ENCODE measurements at regions not wholly inside any gene's neighbourhood (a gene's known extent, or its start where the extent isn't known, plus 50 kb on each side); places are given as distances from the start of the nearest gene placed in this dataset.

DNA sequence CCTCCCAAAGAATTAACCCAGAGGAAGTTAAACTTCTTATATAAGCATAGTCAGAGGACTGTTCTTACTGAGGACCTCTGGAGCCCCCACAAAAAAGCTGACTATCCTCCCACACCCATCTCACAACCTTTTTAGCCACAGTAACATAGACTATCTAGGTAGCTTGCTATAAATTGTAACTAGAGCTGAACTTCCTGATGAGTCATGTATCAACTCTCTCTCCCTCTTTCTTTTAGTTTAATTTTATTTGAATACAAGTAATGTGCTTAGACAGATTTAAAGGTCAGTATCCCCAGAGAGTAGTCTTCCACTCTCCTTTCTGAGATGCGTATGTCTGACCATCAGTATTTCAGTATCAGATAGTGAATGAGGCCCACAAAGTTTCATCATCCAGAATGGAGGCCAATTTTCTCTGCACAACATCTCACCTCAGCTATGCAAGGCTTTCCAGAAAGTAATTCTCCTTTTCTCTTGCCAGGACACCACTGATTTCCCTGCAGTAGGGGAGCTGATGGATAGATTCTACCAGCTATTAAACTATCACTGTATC lies 104.0 kb upstream of the MYRIP start:
- H3K27me3 ChIP-seq (ENCODE audit: insufficient read depth) = no peaks in the 10 kb centered on the region
- Mint-ChIP-seq H3K9me3 (no peaks in the 10 kb centered on the region), H3K27ac (no peak overlapping the region), H3K4me3 (no peak overlapping the region), H3K27me3 (ENCODE audit: insufficient read depth, low read depth, poor library complexity) (no peaks in the 10 kb centered on the region), H3K36me3 (ENCODE audit: low read depth) (no peaks in the 10 kb centered on the region; the same call in 2 of the 3 replicates), H3K4me1 (no peaks in the 10 kb centered on the region)
- no peak overlapping the region for H3K4me2 ChIP-seq
- no peaks in the 10 kb centered on the region for H4K20me1 ChIP-seq (replicated peaks; ENCODE audit: insufficient read depth)
- ATAC-seq (no peak), DNase-seq (ENCODE audit: low spot score) (no peak)
- H2AFZ ChIP-seq = 0 out of 2 replicates have a peak overlapping the region, but pooled peaks have one; percentile 4
- no peaks in the 10 kb centered on the region for H3K4me1 ChIP-seq (ENCODE audit: insufficient read depth)
- no peaks in the 10 kb centered on the region for H3K9me2 ChIP-seq (ENCODE audit: insufficient read depth)
- no peak overlapping the region for H3K4me3 ChIP-seq
- no peak for TF ChIP-seq ZNF114 (CRISPR knock-in tag; IDR thresholded peaks at IDR 0.05)
- TF ChIP-seq, protein P1, sequence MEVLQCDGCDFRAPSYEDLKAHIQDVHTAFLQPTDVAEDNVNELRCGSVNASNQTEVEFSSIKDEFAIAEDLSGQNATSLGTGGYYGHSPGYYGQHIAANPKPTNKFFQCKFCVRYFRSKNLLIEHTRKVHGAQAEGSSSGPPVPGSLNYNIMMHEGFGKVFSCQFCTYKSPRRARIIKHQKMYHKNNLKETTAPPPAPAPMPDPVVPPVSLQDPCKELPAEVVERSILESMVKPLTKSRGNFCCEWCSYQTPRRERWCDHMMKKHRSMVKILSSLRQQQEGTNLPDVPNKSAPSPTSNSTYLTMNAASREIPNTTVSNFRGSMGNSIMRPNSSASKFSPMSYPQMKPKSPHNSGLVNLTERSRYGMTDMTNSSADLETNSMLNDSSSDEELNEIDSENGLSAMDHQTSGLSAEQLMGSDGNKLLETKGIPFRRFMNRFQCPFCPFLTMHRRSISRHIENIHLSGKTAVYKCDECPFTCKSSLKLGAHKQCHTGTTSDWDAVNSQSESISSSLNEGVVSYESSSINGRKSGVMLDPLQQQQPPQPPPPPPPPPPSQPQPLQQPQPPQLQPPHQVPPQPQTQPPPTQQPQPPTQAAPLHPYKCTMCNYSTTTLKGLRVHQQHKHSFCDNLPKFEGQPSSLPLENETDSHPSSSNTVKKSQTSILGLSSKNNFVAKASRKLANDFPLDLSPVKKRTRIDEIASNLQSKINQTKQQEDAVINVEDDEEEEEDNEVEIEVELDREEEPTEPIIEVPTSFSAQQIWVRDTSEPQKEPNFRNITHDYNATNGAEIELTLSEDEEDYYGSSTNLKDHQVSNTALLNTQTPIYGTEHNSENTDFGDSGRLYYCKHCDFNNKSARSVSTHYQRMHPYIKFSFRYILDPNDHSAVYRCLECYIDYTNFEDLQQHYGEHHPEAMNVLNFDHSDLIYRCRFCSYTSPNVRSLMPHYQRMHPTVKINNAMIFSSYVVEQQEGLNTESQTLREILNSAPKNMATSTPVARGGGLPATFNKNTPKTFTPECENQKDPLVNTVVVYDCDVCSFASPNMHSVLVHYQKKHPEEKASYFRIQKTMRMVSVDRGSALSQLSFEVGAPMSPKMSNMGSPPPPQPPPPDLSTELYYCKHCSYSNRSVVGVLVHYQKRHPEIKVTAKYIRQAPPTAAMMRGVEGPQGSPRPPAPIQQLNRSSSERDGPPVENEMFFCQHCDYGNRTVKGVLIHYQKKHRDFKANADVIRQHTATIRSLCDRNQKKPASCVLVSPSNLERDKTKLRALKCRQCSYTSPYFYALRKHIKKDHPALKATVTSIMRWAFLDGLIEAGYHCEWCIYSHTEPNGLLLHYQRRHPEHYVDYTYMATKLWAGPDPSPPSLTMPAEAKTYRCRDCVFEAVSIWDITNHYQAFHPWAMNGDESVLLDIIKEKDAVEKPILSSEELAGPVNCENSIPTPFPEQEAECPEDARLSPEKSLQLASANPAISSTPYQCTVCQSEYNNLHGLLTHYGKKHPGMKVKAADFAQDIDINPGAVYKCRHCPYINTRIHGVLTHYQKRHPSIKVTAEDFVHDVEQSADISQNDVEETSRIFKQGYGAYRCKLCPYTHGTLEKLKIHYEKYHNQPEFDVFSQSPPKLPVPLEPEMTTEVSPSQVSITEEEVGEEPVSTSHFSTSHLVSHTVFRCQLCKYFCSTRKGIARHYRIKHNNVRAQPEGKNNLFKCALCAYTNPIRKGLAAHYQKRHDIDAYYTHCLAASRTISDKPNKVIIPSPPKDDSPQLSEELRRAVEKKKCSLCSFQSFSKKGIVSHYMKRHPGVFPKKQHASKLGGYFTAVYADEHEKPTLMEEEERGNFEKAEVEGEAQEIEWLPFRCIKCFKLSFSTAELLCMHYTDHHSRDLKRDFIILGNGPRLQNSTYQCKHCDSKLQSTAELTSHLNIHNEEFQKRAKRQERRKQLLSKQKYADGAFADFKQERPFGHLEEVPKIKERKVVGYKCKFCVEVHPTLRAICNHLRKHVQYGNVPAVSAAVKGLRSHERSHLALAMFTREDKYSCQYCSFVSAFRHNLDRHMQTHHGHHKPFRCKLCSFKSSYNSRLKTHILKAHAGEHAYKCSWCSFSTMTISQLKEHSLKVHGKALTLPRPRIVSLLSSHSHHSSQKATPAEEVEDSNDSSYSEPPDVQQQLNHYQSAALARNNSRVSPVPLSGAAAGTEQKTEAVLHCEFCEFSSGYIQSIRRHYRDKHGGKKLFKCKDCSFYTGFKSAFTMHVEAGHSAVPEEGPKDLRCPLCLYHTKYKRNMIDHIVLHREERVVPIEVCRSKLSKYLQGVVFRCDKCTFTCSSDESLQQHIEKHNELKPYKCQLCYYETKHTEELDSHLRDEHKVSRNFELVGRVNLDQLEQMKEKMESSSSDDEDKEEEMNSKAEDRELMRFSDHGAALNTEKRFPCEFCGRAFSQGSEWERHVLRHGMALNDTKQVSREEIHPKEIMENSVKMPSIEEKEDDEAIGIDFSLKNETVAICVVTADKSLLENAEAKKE (CRISPR knock-in tag; IDR thresholded peaks at IDR 0.05) = no peak
- TF ChIP-seq CREB1 (CRISPR knock-in tag; IDR thresholded peaks at IDR 0.05; ENCODE audit: low read depth) = no peak
- TF ChIP-seq EZH2phosphoT487 (IDR thresholded peaks at IDR 0.05; ENCODE audit: unreplicated experiment) = no peak
- TF ChIP-seq JUNB (IDR thresholded peaks at IDR 0.05; ENCODE audit: unreplicated experiment) = no peak
- no peak for TF ChIP-seq ZNF331 (CRISPR knock-in tag; IDR thresholded peaks at IDR 0.05; ENCODE audit: low read depth)
- no peak overlapping the region for H3K27ac ChIP-seq (ENCODE audit: low read depth)
- H3K79me2 ChIP-seq (replicated peaks; ENCODE audit: insufficient read depth) = no peaks in the 10 kb centered on the region
- no peaks in the 10 kb centered on the region for H3K36me3 ChIP-seq (ENCODE audit: insufficient read depth)
- no peaks in the 10 kb centered on the region for H3F3A ChIP-seq (replicated peaks; ENCODE audit: low read depth)

Data from GM23338 (cell line).